CD14-positive monocyte (primary cell): ENCODE measurements at regions not wholly inside any gene's neighbourhood (a gene's known extent, or its start where the extent isn't known, plus 50 kb on each side); places are given as distances from the start of the nearest gene placed in this dataset.

Source experiments
- DNase-seq, 3 donors: peaks; one replicate each; pipeline ENCODE4 v3.0.0-alpha.2; 2011 to 2022
- H2AFZ ChIP-seq: 2 replicates; pipeline ENCODE4 v1.6.0; 2012; ENCODE audit warnings: mild to moderate bottlenecking, low read depth, low read length, inconsistent platforms; ENCODE audit not compliant: insufficient read depth, poor library complexity, severe bottlenecking
- H3K27ac ChIP-seq, 2 donors: 1 replicate in 1 of 2; 2 replicates in 1 of 2; pipeline ENCODE4 v1.5.1; 2012 to 2013; ENCODE audit warnings: low read length in 2 of 2, control low read depth in 1 of 2, inconsistent platforms in 1 of 2, low read depth in 1 of 2, mild to moderate bottlenecking in 1 of 2
- H3K27me3 ChIP-seq, 2 donors: one replicate each; pipeline versions ENCODE4 v1.6.0 to v1.6.1; 2011 to 2013; ENCODE audit warnings: low read length in 2 of 2; ENCODE audit not compliant: control insufficient read depth in 2 of 2, insufficient read depth in 2 of 2
- H3K36me3 ChIP-seq, 2 donors: replicated peaks in 1 of 2; 1 replicate in 1 of 2; 2 replicates in 1 of 2; pipeline versions ENCODE4 v1.5.1 to v1.6.1; 2012 to 2013; ENCODE audit warnings: low read length in 2 of 2, control low read depth in 1 of 2, inconsistent platforms in 1 of 2, mild to moderate bottlenecking in 1 of 2; ENCODE audit not compliant: insufficient read depth in 2 of 2, control insufficient read depth in 1 of 2
- H3K4me1 ChIP-seq, 2 donors: 1 replicate in 1 of 2; 2 replicates in 1 of 2; pipeline versions ENCODE4 v1.5.1 to v1.6.1; 2012 to 2013; ENCODE audit warnings: low read length in 2 of 2, control low read depth in 1 of 2, inconsistent platforms in 1 of 2, mild to moderate bottlenecking in 1 of 2, moderate library complexity in 1 of 2; ENCODE audit not compliant: insufficient read depth in 2 of 2, control insufficient read depth in 1 of 2
- H3K4me2 ChIP-seq: replicated peaks from 2 replicates; pipeline ENCODE3; 2012; ENCODE audit warnings: low read length, moderate library complexity, mild to moderate bottlenecking; ENCODE audit not compliant: poor library complexity, severe bottlenecking; ENCODE audit errors: extremely low read depth
- H3K4me3 ChIP-seq, 3 experiments: fragments of 200-600 bp in 1 of 3; sonication (generic) in 1 of 3; replicated peaks in 1 of 3; 1 replicate in 2 of 3; 2 replicates in 1 of 3; pipeline ENCODE4 v1.5.1; 2011 to 2013; ENCODE audit warnings: low read length in 3 of 3, mild to moderate bottlenecking in 3 of 3, control low read depth in 2 of 3, low read depth in 2 of 3, inconsistent platforms in 1 of 3, moderate library complexity in 1 of 3
- H3K79me2 ChIP-seq: 2 replicates; pipeline ENCODE4 v1.6.0; 2012; ENCODE audit warnings: mild to moderate bottlenecking, control low read depth, inconsistent platforms, low read length, moderate library complexity; ENCODE audit not compliant: insufficient read depth
- H3K9ac ChIP-seq: 2 replicates; pipeline ENCODE4 v1.6.0; 2017; ENCODE audit warnings: low read length, mild to moderate bottlenecking; ENCODE audit not compliant: insufficient read depth, poor library complexity, severe bottlenecking
- H3K9me3 ChIP-seq, 2 donors: replicated peaks in 1 of 2; 1 replicate in 1 of 2; 2 replicates in 1 of 2; pipeline versions ENCODE4 v1.5.1 to v1.6.1; 2012 to 2013; ENCODE audit warnings: low read length in 2 of 2, control low read depth in 1 of 2; ENCODE audit not compliant: control insufficient read depth in 1 of 2, insufficient read depth in 1 of 2
- H4K20me1 ChIP-seq: 2 replicates; pipeline ENCODE4 v1.6.0; 2012; ENCODE audit warnings: mild to moderate bottlenecking, low read length, control low read depth, moderate library complexity; ENCODE audit not compliant: insufficient read depth
- H3K27ac Mint-ChIP-seq, 7 donors: one replicate each; pipeline ENCODE4 v1.8.0; 2020; ENCODE audit warnings: mild to moderate bottlenecking in 7 of 7, mixed read lengths in 7 of 7, moderate library complexity in 6 of 7, inconsistent platforms in 2 of 7
- H3K27me3 Mint-ChIP-seq, 3 donors: one replicate each; pipeline ENCODE4 v1.8.0; 2021 to 2022; ENCODE audit warnings: low read depth in 3 of 3, mild to moderate bottlenecking in 3 of 3, mixed read lengths in 3 of 3, moderate library complexity in 3 of 3, inconsistent platforms in 1 of 3
- H3K36me3 Mint-ChIP-seq, 2 donors: one replicate each; pipeline ENCODE4 v1.8.0; 2020; ENCODE audit warnings: mixed read lengths in 2 of 2, inconsistent platforms in 1 of 2, mild to moderate bottlenecking in 1 of 2
- H3K4me1 Mint-ChIP-seq: one replicate; pipeline ENCODE4 v1.8.0; 2020; ENCODE audit warnings: mild to moderate bottlenecking, mixed read lengths
- H3K4me3 Mint-ChIP-seq, 2 donors: one replicate each; pipeline ENCODE4 v1.8.0; 2020; ENCODE audit warnings: mild to moderate bottlenecking in 2 of 2, mixed read lengths in 2 of 2, moderate library complexity in 1 of 2
- H3K9me3 Mint-ChIP-seq, 7 donors: one replicate each; pipeline ENCODE4 v1.8.0; 2020 to 2022; ENCODE audit warnings: mixed read lengths in 7 of 7, mild to moderate bottlenecking in 6 of 7, moderate library complexity in 6 of 7, inconsistent platforms in 2 of 7
- CTCF ChIP-seq: fragments of 200-600 bp; IDR thresholded peaks from one replicate; pipeline ENCODE4 v1.8.0; 2022; ENCODE audit warnings: antibody characterized with exemption, mild to moderate bottlenecking
- WGBS: methylation state at CpG from one replicate; pipeline ENCODE4 v1.1.5; 2013; ENCODE audit warnings: missing lambda C conversion rate; ENCODE audit not compliant: insufficient coverage; 5-methylcytosine and 5-hydroxymethylcytosine counted together
- intact Hi-C, 2 donors: fragments of 100-400 bp; cut with micrococcal nuclease; formaldehyde crosslinking; loops; one replicate each; pipeline versions ENCODE4 v1.15.0 to v1.15.1; 2023

GRCh38 chr18:1710114-1710513 lies 805.4 kb downstream of the ADCYAP1 start:
- no peak overlapping the region for H3K4me2 ChIP-seq
- intact Hi-C loops, result no loop called here
- no peak overlapping the region for H3K9ac ChIP-seq
- no peaks in the 10 kb centered on the region for H3K27me3 ChIP-seq
- Mint-ChIP-seq H3K9me3 (peaks cover 0 to 2% (median 0%) of the 10 kb centered on the region in 7 donors), H3K27ac (no peak overlapping the region), H3K4me3 (no peak overlapping the region), H3K36me3 (no peaks in the 10 kb centered on the region), H3K27me3 (no peaks in the 10 kb centered on the region), H3K4me1 (no peaks in the 10 kb centered on the region)
- no peak for DNase-seq
- no peak overlapping the region for H2AFZ ChIP-seq
- TF ChIP-seq CTCF, result no peak
- no peaks in the 10 kb centered on the region for H3K79me2 ChIP-seq
- H4K20me1 ChIP-seq, result no peaks in the 10 kb centered on the region
- no peaks in the 10 kb centered on the region for H3K9me3 ChIP-seq
- WGBS, result no CpG with 5 or more reads among the region's 3 CpGs
- H3K27ac ChIP-seq, result no peak overlapping the region
- no peak overlapping the region for H3K4me3 ChIP-seq
- no peaks in the 10 kb centered on the region for H3K36me3 ChIP-seq
- no peaks in the 10 kb centered on the region for H3K4me1 ChIP-seq

GRCh38 chr18:1732143-1732542 lies 827.5 kb downstream of the ADCYAP1 start:
- Mint-ChIP-seq H3K36me3 (no peaks in the 10 kb centered on the region), H3K4me1 (no peaks in the 10 kb centered on the region), H3K27ac (no peak overlapping the region), H3K9me3 (peaks cover 0 to 10% (median 0%) of the 10 kb centered on the region in 7 donors), H3K4me3 (no peak overlapping the region), H3K27me3 (peaks cover 0 to 3% (median 2%) of the 10 kb centered on the region in 3 donors)
- H3K9ac ChIP-seq, result no peak overlapping the region
- H3K4me1 ChIP-seq, result no peaks in the 10 kb centered on the region
- no peak overlapping the region for H3K4me3 ChIP-seq
- H3K27me3 ChIP-seq, result no peaks in the 10 kb centered on the region
- intact Hi-C loops, result no loop called here
- no peaks in the 10 kb centered on the region for H3K9me3 ChIP-seq
- DNase-seq, result no peak
- no peak overlapping the region for H3K4me2 ChIP-seq
- WGBS, result 100% methylated on average over 1 of the region's 3 CpGs
- no peaks in the 10 kb centered on the region for H3K79me2 ChIP-seq
- no peak for TF ChIP-seq CTCF
- no peak overlapping the region for H3K27ac ChIP-seq
- H2AFZ ChIP-seq, result no peak overlapping the region
- no peaks in the 10 kb centered on the region for H3K36me3 ChIP-seq
- no peaks in the 10 kb centered on the region for H4K20me1 ChIP-seq
